CD1c-positive myeloid dendritic cell (primary cell): ENCODE measurements at regions not wholly inside any gene's neighbourhood (a gene's known extent, or its start where the extent isn't known, plus 50 kb on each side); places are given as distances from the start of the nearest gene placed in this dataset.
"Not testable (repeated sequence)": the region's sequence is repeated elsewhere in the genome, so short reads cannot be mapped to it uniquely, and the experiment has no call there.

Experiments used
- DNase-seq: peaks from one replicate; pipeline ENCODE4 v3.0.0-alpha.2; 2016; ENCODE audit errors: extremely low spot score

GRCh38 chr3:166089575-166089974 is 252.4 kb upstream of the BCHE start:
- DNase-seq = no peak

GRCh38 chr3:166085164-166085856 is 248.1 kb upstream of the BCHE start:
- no peak for DNase-seq

GRCh38 chr3:166080096-166080495 is 242.9 kb upstream of the BCHE start:
- DNase-seq = no peak

DNA sequence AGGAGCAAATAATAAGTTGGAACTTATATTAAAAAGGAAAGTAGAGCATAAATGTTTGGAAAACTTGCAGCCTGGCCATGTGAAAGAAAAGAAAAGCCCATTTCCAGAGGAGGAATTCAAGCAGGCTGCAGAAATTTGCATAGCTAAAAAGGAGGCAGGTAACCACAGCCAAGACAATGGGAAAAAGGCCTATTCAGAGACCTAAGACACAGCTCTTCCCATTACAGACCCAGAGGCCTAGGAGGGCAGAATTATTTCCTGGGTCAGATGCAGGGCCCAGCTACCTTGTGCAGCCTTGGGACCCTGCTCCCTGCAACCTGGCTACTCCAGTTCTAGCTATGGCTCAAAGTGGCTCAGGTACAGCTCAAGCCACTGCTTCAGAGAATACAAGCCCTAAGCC is 234.6 kb upstream of the BCHE start:
- DNase-seq = no peak

DNA sequence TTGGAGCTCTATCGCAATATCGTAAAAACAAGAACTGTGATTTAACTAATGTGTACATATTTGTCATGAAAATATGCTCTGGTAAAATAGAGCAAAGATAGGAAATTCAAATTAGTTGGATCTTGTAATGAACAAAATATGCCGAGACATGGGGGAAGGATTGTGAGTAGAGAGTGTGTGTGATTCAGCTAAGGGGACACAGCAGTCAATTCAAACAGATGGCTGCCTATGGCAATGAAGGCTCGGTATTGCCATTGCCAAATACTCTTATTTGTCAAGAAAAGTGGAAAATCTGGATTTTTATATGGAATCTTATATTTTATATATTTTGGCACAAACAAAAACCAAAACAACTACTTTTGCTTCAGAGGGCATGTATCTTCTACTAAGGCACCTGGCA is 227.3 kb upstream of the BCHE start:
- no peak for DNase-seq

- no peak for DNase-seq
These were observed 223.7 kb upstream of the BCHE start for GRCh38 chr3:166060789-166061479.

DNA sequence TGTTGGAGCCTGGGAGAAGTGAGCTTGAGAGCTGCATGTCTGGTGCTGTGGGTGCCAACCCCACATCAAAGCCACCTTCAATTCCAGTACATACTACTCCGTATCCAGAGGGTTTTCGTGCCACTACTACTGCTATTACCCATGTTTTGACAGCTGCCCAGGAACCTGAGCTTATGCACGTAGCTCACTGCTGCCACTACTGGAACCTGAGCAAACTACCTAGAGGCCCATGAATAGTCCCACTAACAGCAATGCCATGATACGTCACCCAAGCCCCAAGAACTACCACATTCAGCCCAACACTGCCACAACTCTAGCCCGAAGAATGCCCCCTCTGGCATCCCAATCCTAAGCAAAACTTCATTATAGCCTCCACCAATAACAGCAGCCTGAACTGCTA is 215.2 kb upstream of the BCHE start:
- no peak for DNase-seq

GRCh38 chr3:166029507-166029906 is 192.3 kb upstream of the BCHE start:
- no peak for DNase-seq

DNA sequence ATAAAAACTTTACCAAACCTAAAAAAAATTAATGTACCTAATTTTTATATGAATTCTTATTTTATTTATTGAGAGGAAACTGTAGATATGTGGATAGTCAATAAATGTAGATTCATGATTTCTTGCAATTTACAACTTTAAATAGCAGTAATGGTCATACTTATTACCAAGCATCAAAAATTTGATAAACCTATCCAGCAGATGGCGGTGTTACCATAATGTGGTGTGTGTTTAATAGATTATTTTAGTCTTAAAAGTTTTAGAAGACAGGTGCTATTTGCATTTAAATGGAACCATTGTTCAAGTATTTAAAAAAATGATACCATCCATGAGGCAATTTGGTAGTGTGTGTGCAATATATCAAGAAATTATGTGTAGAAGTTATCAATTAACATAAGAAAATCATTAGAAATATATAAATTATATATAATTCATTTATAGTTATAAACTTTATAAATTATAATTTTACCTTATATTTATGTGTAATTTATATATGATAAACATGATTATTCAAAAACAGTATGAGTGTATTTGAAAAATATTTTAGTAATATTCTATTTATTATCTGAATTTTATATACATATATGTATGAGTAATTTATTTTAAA is 176.0 kb upstream of the BCHE start:
- no peak for DNase-seq

DNA sequence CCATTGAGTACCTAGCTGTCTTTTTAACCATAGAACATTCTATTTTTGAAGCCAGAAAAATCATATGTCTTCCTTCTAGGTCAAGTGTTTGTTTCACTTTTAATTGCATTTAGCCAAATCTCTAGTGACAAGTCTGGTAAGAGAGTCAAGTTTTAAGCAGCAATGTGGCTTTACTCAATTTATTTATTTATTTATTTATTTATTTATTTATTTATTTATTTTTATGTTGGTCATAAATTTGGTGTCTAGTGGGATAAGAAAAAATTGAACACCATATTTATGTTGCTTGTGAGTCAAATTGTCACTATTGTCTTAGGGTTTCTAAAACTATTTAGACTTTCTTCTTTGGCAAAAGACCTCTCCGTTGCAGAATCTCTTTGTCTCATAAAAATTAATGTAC is 174.5 kb upstream of the BCHE start:
- DNase-seq = no peak

DNA sequence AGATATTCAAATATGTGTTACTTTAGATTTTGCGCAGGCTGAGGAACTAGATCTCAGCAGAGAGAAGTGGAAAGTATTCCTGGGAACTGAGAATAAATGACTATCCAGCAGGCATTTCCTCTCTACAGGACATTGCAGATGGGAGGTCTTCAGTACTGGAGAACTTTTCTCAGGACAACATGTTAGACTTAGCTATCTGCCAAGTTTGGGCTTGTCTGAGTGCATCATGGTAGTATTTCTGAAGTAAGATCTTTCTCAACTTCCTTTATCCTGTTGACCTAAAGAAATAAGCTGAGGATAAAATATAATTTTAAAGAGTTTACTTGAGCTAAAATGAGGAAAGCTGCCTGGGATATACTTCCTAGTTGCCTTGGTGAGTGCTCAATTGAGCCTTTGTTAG is 167.9 kb upstream of the BCHE start:
- DNase-seq = no peak

- DNase-seq = no peak
These were observed 157.1 kb upstream of the BCHE start for GRCh38 chr3:165994293-165994692.

GRCh38 chr3:165984589-165984988 is 147.4 kb upstream of the BCHE start:
- no peak for DNase-seq

DNA sequence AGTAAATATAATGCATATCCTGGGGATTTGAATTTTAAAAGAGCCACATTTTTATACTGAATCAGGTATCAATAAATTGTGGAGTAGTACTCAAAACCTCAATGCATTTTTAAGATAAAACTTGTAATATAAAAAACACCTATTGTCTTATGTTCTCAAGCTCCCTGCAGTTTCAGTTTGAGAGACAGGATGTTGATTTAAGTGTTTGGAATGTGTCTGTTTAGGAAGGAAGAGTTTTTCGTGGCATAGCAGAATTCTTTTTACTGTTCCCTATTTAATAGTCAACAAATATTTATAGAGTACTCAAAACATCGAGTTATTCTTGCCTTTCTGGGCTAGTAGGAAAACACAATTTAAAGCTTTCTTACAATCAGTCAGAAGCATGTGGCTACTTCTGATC is 146.1 kb upstream of the BCHE start:
- DNase-seq = no peak

DNA sequence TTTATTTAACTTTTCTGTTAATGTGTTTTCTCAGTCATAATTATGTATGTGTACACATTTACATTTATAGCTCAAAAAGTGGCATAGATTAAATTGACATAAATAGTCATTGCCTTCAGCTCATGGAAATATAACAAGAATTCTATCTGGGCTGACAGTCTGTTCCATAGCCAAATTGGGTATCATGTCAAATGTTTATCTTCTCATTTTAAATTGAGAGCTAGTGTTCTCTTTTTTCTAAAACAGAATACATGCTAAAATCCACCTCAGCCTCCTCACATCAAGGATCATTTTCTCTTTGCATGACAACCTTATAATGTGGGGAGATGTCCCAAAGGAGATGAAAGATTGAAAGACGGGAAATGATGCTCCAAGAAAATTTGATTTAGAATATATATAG is 144.1 kb upstream of the BCHE start:
- DNase-seq = no peak

DNA sequence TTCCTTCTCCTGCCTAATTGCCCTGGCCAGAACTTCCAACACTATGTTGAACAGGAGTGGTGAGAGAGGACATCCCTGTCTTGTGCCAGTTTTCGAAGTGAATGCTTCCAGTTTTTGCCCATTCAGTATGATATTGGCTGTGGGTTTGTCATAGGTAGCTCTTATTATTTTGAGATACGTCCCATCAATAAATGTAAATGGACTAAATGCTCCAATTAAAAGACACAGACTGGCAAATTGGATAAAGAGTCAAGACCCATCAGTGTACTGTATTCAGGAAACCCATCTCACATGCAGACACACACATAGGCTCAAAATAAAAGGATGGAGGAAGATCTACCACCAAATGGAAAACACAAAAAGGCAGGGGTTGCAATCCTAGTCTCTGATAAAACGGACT is 123.6 kb upstream of the BCHE start:
- DNase-seq = not testable (repeated sequence)

GRCh38 chr3:165954171-165954570 is 116.9 kb upstream of the BCHE start:
- DNase-seq = no peak

- DNase-seq = no peak
These were observed 109.1 kb upstream of the BCHE start for GRCh38 chr3:165946360-165946759.

DNA sequence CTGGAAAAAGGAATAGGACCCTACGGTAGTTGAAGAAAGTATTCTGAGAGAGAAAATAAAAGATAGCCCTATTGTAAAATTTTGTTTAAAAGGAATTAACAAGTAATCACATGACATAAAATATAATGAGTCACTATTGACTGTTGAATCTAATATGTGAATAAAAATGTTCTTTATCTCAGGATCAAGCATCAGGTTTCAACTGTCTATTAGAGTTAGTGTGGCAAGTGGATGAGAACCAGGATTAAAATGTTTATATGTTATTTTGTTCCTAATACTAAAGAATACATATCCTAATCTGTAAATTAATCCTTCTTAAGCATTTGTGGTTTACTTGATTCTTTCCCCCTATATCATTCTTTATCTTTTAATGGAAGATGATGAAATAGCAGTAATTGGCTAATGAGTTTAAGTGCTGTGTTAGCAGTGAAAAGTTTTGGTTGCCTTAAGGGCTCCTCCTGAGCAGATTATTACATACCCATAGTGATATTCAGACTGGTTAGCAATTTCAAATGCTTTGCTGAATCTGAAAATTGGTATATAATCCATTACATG is 101.8 kb upstream of the BCHE start:
- no peak for DNase-seq

DNA sequence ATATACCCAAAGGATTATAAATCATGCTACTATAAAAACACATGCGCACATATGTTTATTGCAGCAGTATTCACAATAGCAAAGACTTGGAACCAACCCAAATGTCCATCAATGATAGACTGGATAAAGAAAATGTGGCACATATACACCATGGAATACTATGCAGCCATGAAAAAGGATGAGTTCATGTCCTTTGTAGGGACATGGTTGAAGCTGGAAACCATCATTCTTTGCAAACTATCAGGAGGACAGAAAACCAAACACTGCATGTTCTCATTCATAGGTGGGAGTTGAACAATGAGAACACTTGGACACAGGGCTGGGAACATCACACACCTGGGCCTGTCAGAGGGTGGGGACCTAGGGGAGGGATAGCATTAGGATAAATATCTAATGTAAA is 98.9 kb upstream of the BCHE start:
- DNase-seq = not testable (repeated sequence)

- DNase-seq = not testable (repeated sequence)
These were observed 87.1 kb upstream of the BCHE start for GRCh38 chr3:165924301-165924791.

GRCh38 chr3:165920984-165921383 is 83.8 kb upstream of the BCHE start:
- DNase-seq = no peak

- no peak for DNase-seq
These were observed 82.1 kb upstream of the BCHE start for GRCh38 chr3:165919284-165919683.
